ENCODE measurements at regions not wholly inside any gene's neighbourhood (a gene's known extent, or its start where the extent isn't known, plus 50 kb on each side); places are given as distances from the start of the nearest gene placed in this dataset.

DNA sequence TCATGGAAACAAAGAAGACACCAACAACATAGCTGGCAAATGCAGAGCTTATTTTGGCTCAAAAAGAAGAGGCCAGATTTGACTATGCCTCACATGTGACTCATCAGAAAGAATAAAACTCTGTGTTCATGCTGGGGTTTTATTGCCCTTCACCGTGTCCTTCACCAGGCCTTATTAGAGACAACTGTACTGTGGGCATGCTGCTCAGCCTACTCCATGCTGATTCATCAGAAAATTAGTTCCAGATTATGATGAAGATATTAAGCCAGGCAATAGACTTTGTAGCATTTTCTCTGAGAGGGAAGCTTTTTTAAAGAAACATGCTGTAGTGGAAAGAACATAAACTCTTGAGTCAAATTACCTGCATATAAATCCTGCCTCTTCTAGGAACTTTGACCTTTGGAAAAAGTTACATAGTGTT is 89.8 kb downstream of the CYB561 start:
- no peaks in the 10 kb centered on the region for H3K9me2 ChIP-seq (replicated peaks; ENCODE audit: low read depth, low read length)
- no peaks in the 10 kb centered on the region for H3F3A ChIP-seq (ENCODE audit: low read depth)
- H3K4me1 ChIP-seq (ENCODE audit: insufficient read depth, low read length, poor library complexity, severe bottlenecking), result peaks cover 6% of the 10 kb centered on the region
- TF ChIP-seq, protein P1, sequence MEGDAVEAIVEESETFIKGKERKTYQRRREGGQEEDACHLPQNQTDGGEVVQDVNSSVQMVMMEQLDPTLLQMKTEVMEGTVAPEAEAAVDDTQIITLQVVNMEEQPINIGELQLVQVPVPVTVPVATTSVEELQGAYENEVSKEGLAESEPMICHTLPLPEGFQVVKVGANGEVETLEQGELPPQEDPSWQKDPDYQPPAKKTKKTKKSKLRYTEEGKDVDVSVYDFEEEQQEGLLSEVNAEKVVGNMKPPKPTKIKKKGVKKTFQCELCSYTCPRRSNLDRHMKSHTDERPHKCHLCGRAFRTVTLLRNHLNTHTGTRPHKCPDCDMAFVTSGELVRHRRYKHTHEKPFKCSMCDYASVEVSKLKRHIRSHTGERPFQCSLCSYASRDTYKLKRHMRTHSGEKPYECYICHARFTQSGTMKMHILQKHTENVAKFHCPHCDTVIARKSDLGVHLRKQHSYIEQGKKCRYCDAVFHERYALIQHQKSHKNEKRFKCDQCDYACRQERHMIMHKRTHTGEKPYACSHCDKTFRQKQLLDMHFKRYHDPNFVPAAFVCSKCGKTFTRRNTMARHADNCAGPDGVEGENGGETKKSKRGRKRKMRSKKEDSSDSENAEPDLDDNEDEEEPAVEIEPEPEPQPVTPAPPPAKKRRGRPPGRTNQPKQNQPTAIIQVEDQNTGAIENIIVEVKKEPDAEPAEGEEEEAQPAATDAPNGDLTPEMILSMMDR (conservative IDR thresholded peaks at IDR 0.05; ENCODE audit: low read length), result no peak
- TF ChIP-seq EZH2phosphoT487 (IDR thresholded peaks at IDR 0.05; ENCODE audit: borderline replicate concordance), result no peak
- no peaks in the 10 kb centered on the region for H4K20me1 ChIP-seq (ENCODE audit: insufficient read depth, low read length, poor library complexity, severe bottlenecking)
- no peak overlapping the region for H3K4me3 ChIP-seq (ENCODE audit: low read length, poor library complexity, severe bottlenecking)
- no peaks in the 10 kb centered on the region for H3K79me2 ChIP-seq (ENCODE audit: insufficient read depth, low read length)
- no peak overlapping the region for H3K9ac ChIP-seq (ENCODE audit: low read depth, low read length, poor library complexity, severe bottlenecking)
- H3K4me2 ChIP-seq (ENCODE audit: low read depth, low read length, poor library complexity, severe bottlenecking), result no peak overlapping the region
- no peaks in the 10 kb centered on the region; the same call in 1 of the 2 replicates for H3K36me3 ChIP-seq (ENCODE audit: insufficient read depth, low read length)
- no peaks in the 10 kb centered on the region for H3K9me3 ChIP-seq (ENCODE audit: insufficient read depth, low read depth, low read length)
- H3K27me3 ChIP-seq (ENCODE audit: insufficient read depth, low read length, poor library complexity, severe bottlenecking), result no peaks in the 10 kb centered on the region
- H2AFZ ChIP-seq (ENCODE audit: low read length), result no peak overlapping the region

DNA sequence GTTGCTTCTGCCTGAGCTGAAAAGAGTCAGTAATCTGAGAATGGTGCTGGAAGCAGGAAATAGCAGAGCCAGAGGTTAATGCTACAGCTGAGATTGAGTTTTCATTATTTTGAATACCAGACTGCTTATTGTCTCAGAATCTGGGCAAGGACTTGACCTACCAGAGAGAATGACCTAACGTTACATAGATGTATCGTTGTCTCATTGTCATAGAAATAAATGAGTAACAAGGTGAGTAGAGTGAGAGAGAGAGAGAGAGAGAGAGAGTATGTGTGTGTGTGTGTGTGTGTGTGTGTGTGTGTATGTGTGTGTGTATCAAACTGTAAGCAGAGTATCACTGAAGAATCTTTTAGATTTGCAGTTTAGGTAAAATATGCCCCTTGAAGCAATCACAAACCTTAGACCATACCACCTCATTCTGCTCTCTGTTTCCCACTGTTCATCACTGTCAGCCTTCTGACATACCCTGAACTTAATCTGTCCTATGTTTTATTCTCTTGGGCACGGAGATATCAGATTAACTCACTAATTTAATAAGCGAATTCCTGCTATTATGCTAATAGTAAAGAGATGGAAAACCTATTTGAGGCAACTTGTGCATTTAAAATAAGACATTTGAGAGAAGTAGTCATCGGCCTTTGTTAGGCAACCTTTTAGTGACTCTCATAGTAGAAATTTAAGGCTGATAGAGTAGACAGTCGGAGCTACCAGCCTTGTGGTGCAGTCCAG is 87.8 kb downstream of the CYB561 start:
- Histone ChIP-seq H3F3A (ENCODE audit: low read depth) (no peaks in the 10 kb centered on the region), H3K4me3 (ENCODE audit: low read length, poor library complexity, severe bottlenecking) (no peak overlapping the region), H3K4me2 (ENCODE audit: low read depth, low read length, poor library complexity, severe bottlenecking) (no peak overlapping the region), H3K79me2 (ENCODE audit: insufficient read depth, low read length) (no peaks in the 10 kb centered on the region), H2AFZ (ENCODE audit: low read length) (no peak overlapping the region), H3K4me1 (ENCODE audit: insufficient read depth, low read length, poor library complexity, severe bottlenecking) (peaks cover 6% of the 10 kb centered on the region), H3K9me3 (ENCODE audit: insufficient read depth, low read depth, low read length) (peaks cover 6% of the 10 kb centered on the region; the same call in 1 of the 2 replicates), H3K9ac (ENCODE audit: low read depth, low read length, poor library complexity, severe bottlenecking) (no peak overlapping the region), H3K36me3 (ENCODE audit: insufficient read depth, low read length) (no peaks in the 10 kb centered on the region; the same call in 1 of the 2 replicates), H3K27me3 (ENCODE audit: insufficient read depth, low read length, poor library complexity, severe bottlenecking) (no peaks in the 10 kb centered on the region), H3K9me2 (replicated peaks; ENCODE audit: low read depth, low read length) (no peaks in the 10 kb centered on the region), H4K20me1 (ENCODE audit: insufficient read depth, low read length, poor library complexity, severe bottlenecking) (no peaks in the 10 kb centered on the region)
- no peak for TF ChIP-seq EZH2phosphoT487 (IDR thresholded peaks at IDR 0.05; ENCODE audit: borderline replicate concordance)
- TF ChIP-seq, protein P1 (conservative IDR thresholded peaks at IDR 0.05; ENCODE audit: low read length), result no peak

DNA sequence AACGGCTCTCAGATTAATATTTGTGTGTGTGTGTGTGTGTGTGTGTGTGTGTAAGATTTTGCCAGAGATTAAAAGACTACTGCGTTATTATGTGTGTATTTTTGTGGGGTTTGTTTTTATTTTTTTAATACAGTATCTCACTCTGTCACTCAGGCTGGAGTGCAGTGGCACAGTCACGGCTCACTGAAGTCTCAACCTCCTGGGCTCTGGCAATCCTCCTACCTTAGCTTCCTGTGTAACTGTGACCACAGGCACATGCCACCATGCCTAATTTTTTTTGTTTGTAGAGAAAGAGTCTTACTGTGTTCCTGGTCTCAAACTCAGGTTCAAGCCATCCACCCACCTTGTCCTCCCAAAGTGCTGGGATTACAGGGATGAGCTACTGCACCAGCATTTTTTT is 87.2 kb downstream of the CYB561 start:
- TF ChIP-seq EZH2phosphoT487 (IDR thresholded peaks at IDR 0.05; ENCODE audit: borderline replicate concordance), result no peak
- TF ChIP-seq, protein P1 (conservative IDR thresholded peaks at IDR 0.05; ENCODE audit: low read length), result no peak
- Histone ChIP-seq H4K20me1 (ENCODE audit: insufficient read depth, low read length, poor library complexity, severe bottlenecking) (no peaks in the 10 kb centered on the region), H3K9ac (ENCODE audit: low read depth, low read length, poor library complexity, severe bottlenecking) (no peak overlapping the region), H3K79me2 (ENCODE audit: insufficient read depth, low read length) (no peaks in the 10 kb centered on the region), H3K9me3 (ENCODE audit: insufficient read depth, low read depth, low read length) (peaks cover 6% of the 10 kb centered on the region; the same call in 1 of the 2 replicates), H3F3A (ENCODE audit: low read depth) (no peaks in the 10 kb centered on the region), H3K4me1 (ENCODE audit: insufficient read depth, low read length, poor library complexity, severe bottlenecking) (peaks cover 6% of the 10 kb centered on the region), H3K4me3 (ENCODE audit: low read length, poor library complexity, severe bottlenecking) (no peak overlapping the region), H3K27me3 (ENCODE audit: insufficient read depth, low read length, poor library complexity, severe bottlenecking) (no peaks in the 10 kb centered on the region), H3K36me3 (ENCODE audit: insufficient read depth, low read length) (no peaks in the 10 kb centered on the region; the same call in 1 of the 2 replicates), H2AFZ (ENCODE audit: low read length) (no peak overlapping the region), H3K4me2 (ENCODE audit: low read depth, low read length, poor library complexity, severe bottlenecking) (peak overlapping the region; percentile 3), H3K9me2 (replicated peaks; ENCODE audit: low read depth, low read length) (no peaks in the 10 kb centered on the region)
